H9 (cell line): ENCODE measurements at regions not wholly inside any gene's neighbourhood (a gene's known extent, or its start where the extent isn't known, plus 50 kb on each side); places are given as distances from the start of the nearest gene placed in this dataset.

Experiments used
- DNase-seq: peaks from one replicate; pipeline ENCODE4 v3.0.0-alpha.2; 2017
- H2AFZ ChIP-seq: one replicate; pipeline ENCODE4 v1.6.1; 2013; ENCODE audit warnings: mild to moderate bottlenecking, low read length, control low read depth, moderate library complexity
- H2AK5ac ChIP-seq: 2 replicates; pipeline ENCODE4 v1.6.1; 2013; ENCODE audit warnings: low read length, control low read depth, mixed read lengths; ENCODE audit not compliant: insufficient read length
- H2BK120ac ChIP-seq: one replicate; pipeline ENCODE4 v1.6.1; 2013; ENCODE audit warnings: low read depth, mild to moderate bottlenecking, low read length, control low read depth, inconsistent platforms; ENCODE audit not compliant: poor library complexity, severe bottlenecking
- H2BK12ac ChIP-seq: 2 replicates; pipeline ENCODE4 v1.6.1; 2013; ENCODE audit warnings: low read length, control low read depth, mixed read lengths, low read depth; ENCODE audit not compliant: insufficient read length
- H2BK15ac ChIP-seq: 2 replicates; pipeline ENCODE4 v1.6.1; 2013; ENCODE audit warnings: low read depth, low read length, control low read depth
- H2BK20ac ChIP-seq: one replicate; pipeline ENCODE4 v1.6.1; 2013; ENCODE audit warnings: low read depth, mild to moderate bottlenecking, low read length, control low read depth, inconsistent platforms; ENCODE audit not compliant: poor library complexity, severe bottlenecking
- H2BK5ac ChIP-seq: 2 replicates; pipeline ENCODE4 v1.6.1; 2013; ENCODE audit warnings: low read length, control low read depth, mixed read lengths; ENCODE audit not compliant: insufficient read length
- H3K14ac ChIP-seq: 2 replicates; pipeline ENCODE4 v1.6.1; 2013; ENCODE audit warnings: low read length, control low read depth; ENCODE audit not compliant: insufficient read depth
- H3K18ac ChIP-seq: 2 replicates; pipeline ENCODE4 v1.6.1; 2013; ENCODE audit warnings: low read depth, mild to moderate bottlenecking, mixed read lengths, low read length, control low read depth; ENCODE audit not compliant: insufficient read length
- H3K23ac ChIP-seq: 2 replicates; pipeline ENCODE4 v1.6.1; 2013; ENCODE audit warnings: low read length, control low read depth, mixed read lengths, low read depth; ENCODE audit not compliant: insufficient read length
- H3K23me2 ChIP-seq: 2 replicates; pipeline ENCODE4 v1.6.1; 2013; ENCODE audit warnings: low read depth, mild to moderate bottlenecking, mixed read lengths, low read length, control low read depth; ENCODE audit not compliant: insufficient read length, poor library complexity, severe bottlenecking
- H3K27ac ChIP-seq: 2 replicates; pipeline ENCODE4 v1.5.1; 2013; ENCODE audit warnings: low read length, control low read depth, mixed read lengths, low read depth; ENCODE audit not compliant: insufficient read length
- H3K27me3 ChIP-seq: 2 replicates; pipeline ENCODE4 v1.6.1; 2013; ENCODE audit warnings: low read length, control low read depth, inconsistent platforms; ENCODE audit not compliant: insufficient read depth
- H3K4ac ChIP-seq: 2 replicates; pipeline ENCODE4 v1.6.1; 2013; ENCODE audit warnings: low read depth, mild to moderate bottlenecking, control low read depth, inconsistent platforms, low read length, moderate library complexity
- H3K4me1 ChIP-seq: 2 replicates; pipeline ENCODE4 v1.6.1; 2013; ENCODE audit warnings: low read length, control low read depth, inconsistent platforms; ENCODE audit not compliant: insufficient read depth
- H3K4me2 ChIP-seq: 2 replicates; pipeline ENCODE4 v1.6.1; 2013; ENCODE audit warnings: low read length, control low read depth, mixed read lengths; ENCODE audit not compliant: insufficient read length, insufficient read depth
- H3K56ac ChIP-seq: 2 replicates; pipeline ENCODE4 v1.6.1; 2013; ENCODE audit warnings: low read depth, mild to moderate bottlenecking, mixed read lengths, low read length, control low read depth; ENCODE audit not compliant: insufficient read length
- H3K79me1 ChIP-seq: 2 replicates; pipeline ENCODE4 v1.6.1; 2013; ENCODE audit warnings: low read depth, mild to moderate bottlenecking, moderate library complexity, low read length, control low read depth, inconsistent platforms; ENCODE audit not compliant: insufficient read depth, poor library complexity, severe bottlenecking
- H3K79me2 ChIP-seq: 2 replicates; pipeline ENCODE4 v1.6.1; 2013; ENCODE audit warnings: low read length, control low read depth, inconsistent platforms; ENCODE audit not compliant: insufficient read depth
- H3K9ac ChIP-seq: 2 replicates; pipeline ENCODE4 v1.6.1; 2013; ENCODE audit warnings: low read length, control low read depth, mixed read lengths; ENCODE audit not compliant: insufficient read length; ENCODE audit errors: extremely low read depth
- H3K9me3 ChIP-seq: one replicate; pipeline ENCODE4 v1.6.1; 2013; ENCODE audit warnings: low read depth, low read length, inconsistent platforms; ENCODE audit not compliant: control insufficient read depth
- H3T11ph ChIP-seq: one replicate; pipeline ENCODE4 v1.6.1; 2013; ENCODE audit warnings: mild to moderate bottlenecking, low read length, control low read depth, inconsistent platforms
- H4K20me1 ChIP-seq: one replicate; pipeline ENCODE4 v1.6.1; 2013; ENCODE audit not compliant: control insufficient read depth, insufficient read length, insufficient read depth
- H4K5ac ChIP-seq: 2 replicates; pipeline ENCODE4 v1.6.1; 2013; ENCODE audit warnings: low read depth, mild to moderate bottlenecking, mixed read lengths, low read length, control low read depth; ENCODE audit not compliant: insufficient read length
- H4K8ac ChIP-seq: replicated peaks from 2 replicates; pipeline ENCODE4 v1.6.1; 2013; ENCODE audit warnings: low read length, control low read depth, mixed read lengths, low read depth; ENCODE audit not compliant: insufficient read length
- H4K91ac ChIP-seq: 2 replicates; pipeline ENCODE4 v1.6.1; 2013; ENCODE audit warnings: low read depth, mild to moderate bottlenecking, moderate library complexity, mixed read lengths, low read length, control low read depth; ENCODE audit not compliant: insufficient read length
- H3K27ac Mint-ChIP-seq, 3 experiments: 2 replicates in 2 of 3; 3 replicates in 1 of 3; pipeline ENCODE4 v1.8.0; 2020 to 2021; ENCODE audit warnings: mixed read lengths in 3 of 3, mild to moderate bottlenecking in 1 of 3, moderate library complexity in 1 of 3
- H3K27me3 Mint-ChIP-seq: 2 replicates; pipeline ENCODE4 v1.8.0; 2021; ENCODE audit warnings: low read depth, mild to moderate bottlenecking, moderate library complexity, mixed read lengths
- H3K36me3 Mint-ChIP-seq, 3 experiments: 2 replicates in 2 of 3; 3 replicates in 1 of 3; pipeline ENCODE4 v1.8.0; 2020 to 2021; ENCODE audit warnings: low read depth in 3 of 3, mixed read lengths in 3 of 3; ENCODE audit not compliant: insufficient read depth in 1 of 3
- H3K4me1 Mint-ChIP-seq, 2 experiments: 2 replicates each; pipeline ENCODE4 v1.8.0; 2020; ENCODE audit warnings: mixed read lengths in 2 of 2
- H3K4me3 Mint-ChIP-seq, 2 experiments: 2 replicates in 1 of 2; 3 replicates in 1 of 2; pipeline ENCODE4 v1.8.0; 2020 to 2021; ENCODE audit warnings: mild to moderate bottlenecking in 2 of 2, mixed read lengths in 2 of 2, moderate library complexity in 1 of 2
- H3K9me3 Mint-ChIP-seq, 2 experiments: 2 replicates in 1 of 2; 3 replicates in 1 of 2; pipeline ENCODE4 v1.8.0; 2020; ENCODE audit warnings: mild to moderate bottlenecking in 2 of 2, mixed read lengths in 2 of 2, moderate library complexity in 1 of 2
- WGBS: extraction: QIAGEN DNeasy Blood & Tissue Kit; methylation state at CpG from one replicate; pipeline ENCODE4 v1.1.7; 2013; ENCODE audit warnings: missing lambda C conversion rate, low lambda C conversion rate, mixed read lengths; ENCODE audit not compliant: insufficient read length; ENCODE audit errors: extremely low coverage; 5-methylcytosine and 5-hydroxymethylcytosine counted together
- TF ChIP-seq, protein P1 (sequence below): fragments of 200-600 bp; sonication (generic); conservative IDR thresholded peaks from 3 replicates; pipeline ENCODE4 v1.8.0; 2021; ENCODE audit warnings: antibody characterized with exemption, mild to moderate bottlenecking

DNA sequence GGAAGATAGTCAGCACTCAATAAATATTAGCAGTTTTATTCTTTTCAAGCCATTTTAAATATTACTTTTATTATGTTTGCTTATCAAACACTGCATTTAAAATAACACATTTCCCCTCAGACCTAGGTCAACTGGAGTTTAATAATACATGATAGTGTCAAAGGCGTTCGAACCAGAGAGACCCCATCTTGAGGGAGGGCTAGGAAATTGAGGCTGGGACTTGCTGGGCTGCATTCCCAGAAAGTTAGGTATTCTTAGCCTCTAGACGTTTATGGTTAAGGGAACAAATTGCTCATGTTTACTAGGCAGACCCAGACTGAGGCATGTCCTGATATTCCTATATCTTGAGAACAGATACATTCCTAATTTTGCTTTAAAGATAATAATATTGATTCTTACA lies 426.5 kb downstream of the METTL4 start:
- no peak overlapping the region for H2AK5ac ChIP-seq
- H3K23me2 ChIP-seq: no peaks in the 10 kb centered on the region
- Mint-ChIP-seq H3K9me3 (no peaks in the 10 kb centered on the region; a peak in 2 of 5 replicates), H3K36me3 (no peaks in the 10 kb centered on the region; a peak in 1 of 7 replicates), H3K27me3 (no peaks in the 10 kb centered on the region), H3K27ac (no peak overlapping the region), H3K4me1 (peaks cover 0 to 3% of the 10 kb centered on the region in 2 experiments; a peak in 1 of 4 replicates), H3K4me3 (no peak overlapping the region)
- H3K18ac ChIP-seq: no peak overlapping the region
- H3K9ac ChIP-seq: no peak overlapping the region
- no peak overlapping the region for H4K91ac ChIP-seq
- WGBS: no CpG with 5 or more reads among the region's 3 CpGs
- no peak overlapping the region for H3T11ph ChIP-seq
- TF ChIP-seq, protein P1, sequence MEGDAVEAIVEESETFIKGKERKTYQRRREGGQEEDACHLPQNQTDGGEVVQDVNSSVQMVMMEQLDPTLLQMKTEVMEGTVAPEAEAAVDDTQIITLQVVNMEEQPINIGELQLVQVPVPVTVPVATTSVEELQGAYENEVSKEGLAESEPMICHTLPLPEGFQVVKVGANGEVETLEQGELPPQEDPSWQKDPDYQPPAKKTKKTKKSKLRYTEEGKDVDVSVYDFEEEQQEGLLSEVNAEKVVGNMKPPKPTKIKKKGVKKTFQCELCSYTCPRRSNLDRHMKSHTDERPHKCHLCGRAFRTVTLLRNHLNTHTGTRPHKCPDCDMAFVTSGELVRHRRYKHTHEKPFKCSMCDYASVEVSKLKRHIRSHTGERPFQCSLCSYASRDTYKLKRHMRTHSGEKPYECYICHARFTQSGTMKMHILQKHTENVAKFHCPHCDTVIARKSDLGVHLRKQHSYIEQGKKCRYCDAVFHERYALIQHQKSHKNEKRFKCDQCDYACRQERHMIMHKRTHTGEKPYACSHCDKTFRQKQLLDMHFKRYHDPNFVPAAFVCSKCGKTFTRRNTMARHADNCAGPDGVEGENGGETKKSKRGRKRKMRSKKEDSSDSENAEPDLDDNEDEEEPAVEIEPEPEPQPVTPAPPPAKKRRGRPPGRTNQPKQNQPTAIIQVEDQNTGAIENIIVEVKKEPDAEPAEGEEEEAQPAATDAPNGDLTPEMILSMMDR: no peak
- no peak overlapping the region for H3K23ac ChIP-seq
- no peak overlapping the region for H2BK15ac ChIP-seq
- H3K27me3 ChIP-seq: no peaks in the 10 kb centered on the region
- no peak overlapping the region for H2BK20ac ChIP-seq
- no peak overlapping the region for H3K27ac ChIP-seq
- no peaks in the 10 kb centered on the region for H3K79me1 ChIP-seq
- no peak for DNase-seq
- no peak overlapping the region for H2BK12ac ChIP-seq
- H3K14ac ChIP-seq: no peak overlapping the region
- no peaks in the 10 kb centered on the region for H3K4me1 ChIP-seq
- no peak overlapping the region for H2BK120ac ChIP-seq
- no peak overlapping the region for H2BK5ac ChIP-seq
- H3K9me3 ChIP-seq: no peaks in the 10 kb centered on the region
- H3K4ac ChIP-seq: no peak overlapping the region
- H3K79me2 ChIP-seq: no peaks in the 10 kb centered on the region
- H4K8ac ChIP-seq: no peak overlapping the region
- H2AFZ ChIP-seq: no peak overlapping the region
- no peaks in the 10 kb centered on the region for H4K20me1 ChIP-seq
- no peak overlapping the region for H3K56ac ChIP-seq
- H3K4me2 ChIP-seq: no peak overlapping the region
- H4K5ac ChIP-seq: no peak overlapping the region
